Nephron (organoid): ENCODE measurements at regions not wholly inside any gene's neighbourhood (a gene's known extent, or its start where the extent isn't known, plus 50 kb on each side); places are given as distances from the start of the nearest gene placed in this dataset.
"Not testable (repeated sequence)": the region's sequence is repeated elsewhere in the genome, so short reads cannot be mapped to it uniquely, and the experiment has no call there.

Source experiments
- H3K27ac Mint-ChIP-seq, 3 experiments: 2 replicates each; pipeline ENCODE4 v1.8.0; 2020; ENCODE audit warnings: mixed read lengths in 3 of 3, mild to moderate bottlenecking in 2 of 3, moderate library complexity in 1 of 3
- H3K27me3 Mint-ChIP-seq: 2 replicates; pipeline ENCODE4 v1.8.0; 2021; ENCODE audit warnings: low read depth, mild to moderate bottlenecking, moderate library complexity, mixed read lengths
- H3K36me3 Mint-ChIP-seq: 2 replicates; pipeline ENCODE4 v1.8.0; 2020; ENCODE audit warnings: low read depth, mixed read lengths
- H3K4me1 Mint-ChIP-seq: 2 replicates; pipeline ENCODE4 v1.8.0; 2020; ENCODE audit warnings: mixed read lengths
- H3K4me3 Mint-ChIP-seq, 3 experiments: 2 replicates each; pipeline ENCODE4 v1.8.0; 2020; ENCODE audit warnings: mild to moderate bottlenecking in 3 of 3, mixed read lengths in 3 of 3, moderate library complexity in 2 of 3
- H3K9me3 Mint-ChIP-seq: 2 replicates; pipeline ENCODE4 v1.8.0; 2020; ENCODE audit warnings: mixed read lengths
- CTCF ChIP-seq, 3 experiments: fragments of 200-600 bp; sonication (generic); IDR thresholded peaks; one replicate each; pipeline ENCODE4 v1.5.0; 2021; ENCODE audit warnings: antibody characterized with exemption in 3 of 3; ENCODE audit not compliant: unreplicated experiment in 3 of 3

- TF ChIP-seq CTCF (IDR thresholded peaks at IDR 0.05; ENCODE audit: unreplicated experiment in 3 of 3): no peak
- Mint-ChIP-seq H3K4me1 (peaks cover 4% of the 10 kb centered on the region), H3K27ac (no peak overlapping the region), H3K9me3 (peaks cover 14% of the 10 kb centered on the region), H3K36me3 (no peaks in the 10 kb centered on the region), H3K27me3 (no peaks in the 10 kb centered on the region), H3K4me3 (no peak overlapping the region)
These were observed 882.3 kb downstream of the RPS29 start for GRCh38 chr14:48703728-48704467.

- H3K9me3 Mint-ChIP-seq: peaks cover 20% of the 10 kb centered on the region
- not testable (repeated sequence) for H3K27ac Mint-ChIP-seq, H3K4me3 Mint-ChIP-seq, H3K36me3 Mint-ChIP-seq, H3K4me1 Mint-ChIP-seq, H3K27me3 Mint-ChIP-seq
These were observed 888.8 kb downstream of the RPS29 start for GRCh38 chr14:48697362-48697761.

GRCh38 chr14:48693793-48694192 lies 892.4 kb downstream of the RPS29 start:
- H3K9me3 Mint-ChIP-seq: peaks cover 6% of the 10 kb centered on the region
- no peak overlapping the region for H3K4me3 Mint-ChIP-seq
- no peak for TF ChIP-seq CTCF (IDR thresholded peaks at IDR 0.05; ENCODE audit: unreplicated experiment in 3 of 3)
- H3K27ac Mint-ChIP-seq: no peak overlapping the region
- no peaks in the 10 kb centered on the region for H3K36me3 Mint-ChIP-seq
- no peaks in the 10 kb centered on the region for H3K4me1 Mint-ChIP-seq
- H3K27me3 Mint-ChIP-seq: no peaks in the 10 kb centered on the region

- Mint-ChIP-seq H3K9me3 (no peaks in the 10 kb centered on the region), H3K27me3 (no peaks in the 10 kb centered on the region), H3K4me1 (no peaks in the 10 kb centered on the region), H3K36me3 (no peaks in the 10 kb centered on the region), H3K4me3 (no peak overlapping the region), H3K27ac (no peak overlapping the region)
- TF ChIP-seq CTCF (IDR thresholded peaks at IDR 0.05; ENCODE audit: unreplicated experiment in 3 of 3): peak in 1 of 3 experiments; percentile 9
These were observed 895.8 kb downstream of the RPS29 start for GRCh38 chr14:48690349-48690748.

- Mint-ChIP-seq H3K36me3 (no peaks in the 10 kb centered on the region), H3K4me1 (no peaks in the 10 kb centered on the region), H3K4me3 (no peak overlapping the region), H3K27me3 (no peaks in the 10 kb centered on the region), H3K9me3 (no peaks in the 10 kb centered on the region), H3K27ac (no peak overlapping the region)
- TF ChIP-seq CTCF (IDR thresholded peaks at IDR 0.05; ENCODE audit: unreplicated experiment in 3 of 3): no peak
These were observed 899.5 kb downstream of the RPS29 start for GRCh38 chr14:48686650-48687049.

GRCh38 chr14:48672506-48672905 lies 913.7 kb downstream of the RPS29 start:
- H3K4me3 Mint-ChIP-seq: no peak overlapping the region
- no peaks in the 10 kb centered on the region for H3K36me3 Mint-ChIP-seq
- H3K9me3 Mint-ChIP-seq: peaks cover 22% of the 10 kb centered on the region
- peaks cover 18% of the 10 kb centered on the region for H3K4me1 Mint-ChIP-seq
- H3K27ac Mint-ChIP-seq: no peak overlapping the region
- TF ChIP-seq CTCF (IDR thresholded peaks at IDR 0.05; ENCODE audit: unreplicated experiment in 3 of 3): no peak
- no peaks in the 10 kb centered on the region for H3K27me3 Mint-ChIP-seq
